ENCODE measurements at regions not wholly inside any gene's neighbourhood (a gene's known extent, or its start where the extent isn't known, plus 50 kb on each side); places are given as distances from the start of the nearest gene placed in this dataset.

GRCh38 chr4:115780835-115781234, 667.4 kb upstream of the NDST4 start:
- no peaks in the 10 kb centered on the region for H3K27me3 Mint-ChIP-seq
- H3K36me3 Mint-ChIP-seq (ENCODE audit: low read depth): no peaks in the 10 kb centered on the region
- TF ChIP-seq, protein P1, sequence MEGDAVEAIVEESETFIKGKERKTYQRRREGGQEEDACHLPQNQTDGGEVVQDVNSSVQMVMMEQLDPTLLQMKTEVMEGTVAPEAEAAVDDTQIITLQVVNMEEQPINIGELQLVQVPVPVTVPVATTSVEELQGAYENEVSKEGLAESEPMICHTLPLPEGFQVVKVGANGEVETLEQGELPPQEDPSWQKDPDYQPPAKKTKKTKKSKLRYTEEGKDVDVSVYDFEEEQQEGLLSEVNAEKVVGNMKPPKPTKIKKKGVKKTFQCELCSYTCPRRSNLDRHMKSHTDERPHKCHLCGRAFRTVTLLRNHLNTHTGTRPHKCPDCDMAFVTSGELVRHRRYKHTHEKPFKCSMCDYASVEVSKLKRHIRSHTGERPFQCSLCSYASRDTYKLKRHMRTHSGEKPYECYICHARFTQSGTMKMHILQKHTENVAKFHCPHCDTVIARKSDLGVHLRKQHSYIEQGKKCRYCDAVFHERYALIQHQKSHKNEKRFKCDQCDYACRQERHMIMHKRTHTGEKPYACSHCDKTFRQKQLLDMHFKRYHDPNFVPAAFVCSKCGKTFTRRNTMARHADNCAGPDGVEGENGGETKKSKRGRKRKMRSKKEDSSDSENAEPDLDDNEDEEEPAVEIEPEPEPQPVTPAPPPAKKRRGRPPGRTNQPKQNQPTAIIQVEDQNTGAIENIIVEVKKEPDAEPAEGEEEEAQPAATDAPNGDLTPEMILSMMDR (IDR thresholded peaks at IDR 0.05): no peak
- no peaks in the 10 kb centered on the region for H3K9me3 Mint-ChIP-seq
- intact Hi-C loops (cut with micrococcal nuclease): no loop called here
- DNase-seq (no peak), ATAC-seq (ENCODE audit: low read depth) (no peak)
- H3K4me1 Mint-ChIP-seq: peaks cover 12% of the 10 kb centered on the region
- CTCF ChIA-PET: no interaction called here
- POLR2A ChIA-PET: no interaction called here
- H3K27ac Mint-ChIP-seq: no peak overlapping the region
- H3K4me3 Mint-ChIP-seq: no peak overlapping the region

DNA sequence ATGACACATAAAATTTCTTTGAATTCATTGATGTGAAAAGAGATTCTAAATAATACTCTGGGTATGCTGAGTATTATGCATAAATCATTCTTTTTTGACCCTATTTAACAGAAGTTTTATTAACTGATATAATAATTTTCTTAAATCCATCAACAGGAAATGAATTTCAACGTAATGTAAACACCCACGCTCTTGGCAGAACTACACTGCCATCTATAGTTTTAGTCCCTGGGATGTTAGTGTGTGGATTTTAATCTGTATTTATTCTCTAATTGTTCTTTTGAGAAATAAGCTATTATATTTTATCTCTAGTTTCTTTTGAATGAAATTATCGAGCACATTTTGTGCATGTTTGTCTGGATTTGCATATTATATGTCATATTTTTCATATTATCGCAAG, 666.8 kb upstream of the NDST4 start:
- intact Hi-C loops (cut with micrococcal nuclease): no loop called here
- DNase-seq (no peak), ATAC-seq (ENCODE audit: low read depth) (no peak)
- H3K36me3 Mint-ChIP-seq (ENCODE audit: low read depth): no peaks in the 10 kb centered on the region
- POLR2A ChIA-PET: no interaction called here
- H3K27me3 Mint-ChIP-seq: no peaks in the 10 kb centered on the region
- H3K4me1 Mint-ChIP-seq: peaks cover 12% of the 10 kb centered on the region
- H3K27ac Mint-ChIP-seq: no peak overlapping the region
- H3K4me3 Mint-ChIP-seq: no peak overlapping the region
- H3K9me3 Mint-ChIP-seq: no peaks in the 10 kb centered on the region
- TF ChIP-seq, protein P1 (IDR thresholded peaks at IDR 0.05): no peak
- CTCF ChIA-PET: no interaction called here

DNA sequence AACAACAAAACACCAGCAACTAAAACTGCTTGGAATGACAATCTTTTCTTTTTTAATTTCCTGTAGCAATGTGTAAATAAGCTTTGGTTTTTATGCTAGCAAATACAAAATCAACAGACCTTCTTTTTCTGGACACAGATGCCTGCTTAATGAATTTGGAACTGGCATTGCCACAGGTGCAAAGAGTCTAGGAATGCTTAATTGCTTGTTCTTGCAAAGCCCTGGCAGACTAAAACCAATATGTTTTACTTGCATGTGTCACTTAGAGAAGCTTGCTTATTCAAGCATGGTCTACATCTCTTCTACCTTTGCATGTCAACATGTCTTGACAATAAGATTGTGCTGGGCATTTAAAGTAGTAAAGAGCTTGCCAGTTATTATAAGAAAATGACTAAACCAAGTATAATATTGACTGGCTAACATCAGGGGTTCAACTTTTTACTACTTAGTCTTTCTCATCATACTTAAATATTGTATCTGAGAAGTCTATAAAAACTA, 656.7 kb upstream of the NDST4 start:
- ChIA-PET POLR2A (no interaction called here), CTCF (no interaction called here)
- no peaks in the 10 kb centered on the region for H3K4me1 Mint-ChIP-seq
- no peak for ATAC-seq (ENCODE audit: low read depth)
- H3K27ac Mint-ChIP-seq: no peak overlapping the region
- H3K9me3 Mint-ChIP-seq: no peaks in the 10 kb centered on the region
- no peaks in the 10 kb centered on the region for H3K36me3 Mint-ChIP-seq (ENCODE audit: low read depth)
- no peaks in the 10 kb centered on the region for H3K27me3 Mint-ChIP-seq
- DNase-seq: no peak
- TF ChIP-seq, protein P1 (IDR thresholded peaks at IDR 0.05): no peak
- H3K4me3 Mint-ChIP-seq: no peak overlapping the region
- intact Hi-C loops (cut with micrococcal nuclease): no loop called here

- intact Hi-C loops (cut with micrococcal nuclease): no loop called here
- Mint-ChIP-seq H3K27me3 (no peaks in the 10 kb centered on the region), H3K9me3 (no peaks in the 10 kb centered on the region), H3K4me1 (no peaks in the 10 kb centered on the region), H3K27ac (no peak overlapping the region), H3K36me3 (ENCODE audit: low read depth) (no peaks in the 10 kb centered on the region), H3K4me3 (no peak overlapping the region)
- no peak for ATAC-seq (ENCODE audit: low read depth)
- CTCF ChIA-PET: no interaction called here
- DNase-seq: no peak
- POLR2A ChIA-PET: no interaction called here
- TF ChIP-seq, protein P1 (IDR thresholded peaks at IDR 0.05): no peak
These were observed 656.0 kb upstream of the NDST4 start for GRCh38 chr4:115769396-115769795.

GRCh38 chr4:115763051-115763450, 649.6 kb upstream of the NDST4 start:
- ATAC-seq (ENCODE audit: low read depth) (no peak), DNase-seq (no peak)
- POLR2A ChIA-PET: no interaction called here
- Mint-ChIP-seq H3K9me3 (no peaks in the 10 kb centered on the region), H3K4me1 (no peaks in the 10 kb centered on the region), H3K27me3 (no peaks in the 10 kb centered on the region), H3K27ac (no peak overlapping the region), H3K36me3 (ENCODE audit: low read depth) (no peaks in the 10 kb centered on the region), H3K4me3 (no peak overlapping the region)
- TF ChIP-seq, protein P1 (IDR thresholded peaks at IDR 0.05): no peak
- intact Hi-C loops (cut with micrococcal nuclease): no loop called here
- CTCF ChIA-PET: no interaction called here
